HCT116 (cell line): ENCODE measurements at regions not wholly inside any gene's neighbourhood (a gene's known extent, or its start where the extent isn't known, plus 50 kb on each side); places are given as distances from the start of the nearest gene placed in this dataset.

ENCODE experiments used
- CBX3 ChIP-seq: IDR thresholded peaks from 2 replicates; pipeline ENCODE4 v1.6.1; 2012; ENCODE audit warnings: low read depth
- CEBPB ChIP-seq: IDR thresholded peaks from 2 replicates; pipeline ENCODE4 v1.6.1; 2012; ENCODE audit warnings: low read depth
- CTCF ChIP-seq, 3 experiments: fragments of 200-600 bp in 1 of 3; sonication (generic) in 1 of 3; IDR thresholded peaks in 2 of 3; conservative IDR thresholded peaks in 1 of 3; 2 replicates each; pipeline ENCODE4 v1.5.1; 2012 to 2017; ENCODE audit warnings: low read depth in 2 of 3, low read length in 2 of 3, antibody characterized with exemption in 1 of 3, borderline replicate concordance in 1 of 3, control low read depth in 1 of 3, mild to moderate bottlenecking in 1 of 3, mixed read lengths in 1 of 3, mixed run types in 1 of 3, moderate library complexity in 1 of 3; ENCODE audit not compliant: insufficient read depth in 1 of 3
- ELF1 ChIP-seq: IDR thresholded peaks from 2 replicates; pipeline ENCODE4 v1.6.1; 2012; ENCODE audit warnings: low read depth, borderline replicate concordance
- EZH2 ChIP-seq: fragments of 200-600 bp; sonication (generic); IDR thresholded peaks from 2 replicates; pipeline ENCODE4 v1.6.1; 2017; ENCODE audit warnings: antibody characterized with exemption, mixed run types
- MAX ChIP-seq: IDR thresholded peaks from 2 replicates; pipeline ENCODE4 v1.6.1; 2012
- POLR2A ChIP-seq: IDR thresholded peaks from 2 replicates; pipeline ENCODE4 v1.7.0; 2011; ENCODE audit warnings: borderline replicate concordance; ENCODE audit not compliant: insufficient read depth, insufficient read length; ENCODE audit errors: extremely low read depth
- RAD21 ChIP-seq: IDR thresholded peaks from 2 replicates; pipeline ENCODE4 v1.6.1; 2012; ENCODE audit warnings: low read depth, mild to moderate bottlenecking
- ZNF274 ChIP-seq: fragments of 200-500 bp; sonication (Bioruptor generic); IDR thresholded peaks from 2 replicates; pipeline ENCODE4 v1.6.1; 2014; ENCODE audit warnings: mild to moderate bottlenecking, low read depth, low read length, inconsistent platforms

GRCh38 chr1:25146451-25146855 is 85.8 kb downstream of the SYF2 start:
- TF ChIP-seq MAX (no peak), POLR2A (no peak), EZH2 (no peak), RAD21 (no peak), CEBPB (no peak), ZNF274 (no peak), CTCF (IDR thresholded peaks at IDR 0.05 in 2 of 3, conservative IDR thresholded peaks at IDR 0.05 in 1 of 3; ENCODE audit: borderline replicate concordance in 1 of 3, insufficient read depth in 1 of 3, low read depth in 2 of 3, low read length in 2 of 3) (no peak), ELF1 (no peak), CBX3 (no peak)
